DND-41 (cell line): ENCODE measurements at regions not wholly inside any gene's neighbourhood (a gene's known extent, or its start where the extent isn't known, plus 50 kb on each side); places are given as distances from the start of the nearest gene placed in this dataset.

Source experiments
- EZH2 ChIP-seq: IDR thresholded peaks from 3 replicates; pipeline ENCODE4 v1.6.1; 2012; ENCODE audit warnings: borderline replicate concordance, low read depth, mild to moderate bottlenecking, moderate library complexity, low read length, inconsistent platforms; ENCODE audit not compliant: severe bottlenecking
- TF ChIP-seq, protein P1 (sequence below): IDR thresholded peaks from 2 replicates; pipeline ENCODE4 v1.5.1; 2012; ENCODE audit warnings: borderline replicate concordance, low read length, moderate library complexity, mild to moderate bottlenecking; ENCODE audit not compliant: poor library complexity, severe bottlenecking; ENCODE audit errors: extremely low read depth

DNA sequence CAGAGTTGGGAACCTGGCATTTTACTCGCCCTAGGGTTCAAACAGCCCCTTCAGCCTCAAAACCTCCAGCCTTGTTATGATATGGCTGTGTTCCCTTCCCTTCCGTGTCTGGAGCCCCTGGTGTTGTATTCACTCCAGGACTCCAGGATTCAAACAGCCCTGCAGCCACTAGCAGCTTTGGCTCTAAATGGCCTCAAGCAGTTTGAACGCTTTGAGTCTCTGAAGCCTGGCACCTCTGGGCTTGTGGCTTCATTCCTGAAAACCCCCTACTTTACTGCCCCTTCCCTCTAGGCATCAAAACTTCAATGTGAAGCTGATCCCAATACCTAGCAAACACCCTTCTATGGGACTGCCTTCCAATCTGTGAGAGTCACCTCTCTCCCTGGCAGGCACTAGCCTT, 67.9 kb upstream of the RMST start:
- TF ChIP-seq, protein P1, sequence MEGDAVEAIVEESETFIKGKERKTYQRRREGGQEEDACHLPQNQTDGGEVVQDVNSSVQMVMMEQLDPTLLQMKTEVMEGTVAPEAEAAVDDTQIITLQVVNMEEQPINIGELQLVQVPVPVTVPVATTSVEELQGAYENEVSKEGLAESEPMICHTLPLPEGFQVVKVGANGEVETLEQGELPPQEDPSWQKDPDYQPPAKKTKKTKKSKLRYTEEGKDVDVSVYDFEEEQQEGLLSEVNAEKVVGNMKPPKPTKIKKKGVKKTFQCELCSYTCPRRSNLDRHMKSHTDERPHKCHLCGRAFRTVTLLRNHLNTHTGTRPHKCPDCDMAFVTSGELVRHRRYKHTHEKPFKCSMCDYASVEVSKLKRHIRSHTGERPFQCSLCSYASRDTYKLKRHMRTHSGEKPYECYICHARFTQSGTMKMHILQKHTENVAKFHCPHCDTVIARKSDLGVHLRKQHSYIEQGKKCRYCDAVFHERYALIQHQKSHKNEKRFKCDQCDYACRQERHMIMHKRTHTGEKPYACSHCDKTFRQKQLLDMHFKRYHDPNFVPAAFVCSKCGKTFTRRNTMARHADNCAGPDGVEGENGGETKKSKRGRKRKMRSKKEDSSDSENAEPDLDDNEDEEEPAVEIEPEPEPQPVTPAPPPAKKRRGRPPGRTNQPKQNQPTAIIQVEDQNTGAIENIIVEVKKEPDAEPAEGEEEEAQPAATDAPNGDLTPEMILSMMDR = no peak
- no peak for TF ChIP-seq EZH2
